SW480 (cell line): ENCODE measurements at regions not wholly inside any gene's neighbourhood (a gene's known extent, or its start where the extent isn't known, plus 50 kb on each side); places are given as distances from the start of the nearest gene placed in this dataset.
"Not testable (repeated sequence)": the region's sequence is repeated elsewhere in the genome, so short reads cannot be mapped to it uniquely, and the experiment has no call there.

Experiments
- DNase-seq: peaks from one replicate; pipeline ENCODE4 v3.0.0-alpha.2; 2016; ENCODE audit warnings: low spot score

DNA sequence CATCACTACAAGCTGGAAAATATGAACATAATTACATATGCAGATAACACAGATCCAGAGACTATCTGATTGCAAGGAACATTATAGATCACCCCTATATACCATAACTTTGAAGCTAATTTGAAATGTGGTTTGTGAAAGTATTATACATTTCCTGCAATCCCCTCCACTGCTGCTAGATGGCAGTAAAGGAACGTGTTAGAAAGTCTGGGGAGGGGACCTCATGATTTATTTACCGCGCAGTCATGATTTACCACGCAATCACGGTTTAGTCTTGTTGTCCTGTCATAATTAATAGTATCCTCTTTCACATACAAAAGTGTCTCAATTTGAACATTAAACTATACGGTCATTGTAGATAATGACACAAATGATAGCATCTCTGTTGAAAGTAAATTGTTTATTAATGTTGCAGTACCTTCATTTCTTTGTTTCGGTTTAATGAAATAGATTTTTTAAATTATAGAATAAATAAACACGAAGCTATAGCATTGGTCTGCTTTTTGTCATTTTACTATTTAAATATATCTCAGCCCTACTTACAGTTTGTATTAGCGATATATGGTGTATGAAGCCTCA, 145.3 kb upstream of the PRSS1 start:
- DNase-seq, result peak; percentile 71

DNA sequence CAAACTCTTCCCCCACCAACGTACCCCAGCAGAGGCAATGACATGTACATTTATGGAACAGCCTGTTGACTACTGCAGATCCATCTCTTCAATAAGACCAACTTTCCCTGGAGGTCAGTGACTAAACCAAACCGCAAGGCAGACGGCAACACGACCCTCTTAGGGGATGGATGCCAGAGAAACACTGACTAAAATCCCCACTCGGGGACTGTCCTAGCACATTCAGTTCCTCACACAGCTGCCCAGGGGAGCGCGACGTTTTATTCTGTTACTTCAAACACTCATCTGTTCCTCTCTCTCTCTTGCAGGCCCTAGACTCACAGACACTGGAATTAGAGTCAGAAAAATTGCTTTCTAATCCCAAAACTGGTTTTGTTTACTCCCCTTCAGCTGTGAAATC, 146.5 kb upstream of the PRSS1 start:
- no peak for DNase-seq

DNA sequence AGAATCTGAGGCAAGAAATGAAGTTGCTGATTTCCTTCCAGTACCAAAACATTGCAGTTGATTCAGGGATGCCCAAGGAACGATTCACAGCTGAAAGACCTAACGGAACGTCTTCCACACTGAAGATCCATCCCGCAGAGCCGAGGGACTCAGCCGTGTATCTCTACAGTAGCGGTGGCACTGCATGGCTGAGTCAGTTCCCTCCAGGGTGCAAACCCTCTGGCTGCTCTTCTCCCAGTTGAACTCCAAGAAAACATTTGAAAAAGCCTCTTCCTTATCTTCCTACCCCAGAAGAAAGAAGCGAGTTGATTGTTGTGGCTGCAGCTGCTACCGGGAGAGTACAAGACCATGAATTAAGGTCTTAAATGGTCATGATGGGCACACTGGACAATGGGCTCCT, 147.1 kb upstream of the PRSS1 start:
- no peak for DNase-seq

DNA sequence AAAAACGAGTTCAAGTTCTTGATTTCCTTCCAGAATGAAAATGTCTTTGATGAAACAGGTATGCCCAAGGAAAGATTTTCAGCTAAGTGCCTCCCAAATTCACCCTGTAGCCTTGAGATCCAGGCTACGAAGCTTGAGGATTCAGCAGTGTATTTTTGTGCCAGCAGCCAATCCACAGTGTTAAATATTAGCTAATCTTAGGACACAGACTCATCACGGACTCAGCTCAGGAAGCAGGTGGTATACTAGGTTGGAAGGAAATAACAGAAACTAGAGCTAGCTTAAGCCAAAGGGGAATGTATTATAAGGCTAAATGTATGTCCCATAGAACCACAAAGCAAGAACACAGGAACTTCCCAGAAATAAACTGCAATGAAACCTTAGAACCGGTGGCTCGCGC, 151.0 kb upstream of the PRSS1 start:
- no peak for DNase-seq

DNA sequence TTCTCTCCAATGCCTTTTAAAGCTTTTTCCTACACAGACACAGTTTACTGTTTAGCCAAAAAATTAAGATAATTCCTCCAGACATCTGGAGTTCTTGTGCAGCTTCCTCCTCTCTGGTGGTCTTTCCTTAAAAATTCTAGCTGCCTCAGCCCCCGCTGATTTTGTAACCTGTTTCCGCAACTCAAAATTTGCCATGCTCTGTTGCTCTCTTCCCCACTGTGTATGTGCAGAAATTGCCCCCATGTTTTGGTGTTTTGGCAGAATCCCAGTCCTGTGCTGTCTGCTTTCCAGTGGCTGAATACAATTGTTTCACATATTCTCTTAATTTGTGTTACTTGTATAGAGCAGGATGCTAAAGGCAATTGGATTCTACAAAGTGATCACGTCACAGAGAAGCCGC, 151.7 kb upstream of the PRSS1 start:
- DNase-seq, result no peak

DNA sequence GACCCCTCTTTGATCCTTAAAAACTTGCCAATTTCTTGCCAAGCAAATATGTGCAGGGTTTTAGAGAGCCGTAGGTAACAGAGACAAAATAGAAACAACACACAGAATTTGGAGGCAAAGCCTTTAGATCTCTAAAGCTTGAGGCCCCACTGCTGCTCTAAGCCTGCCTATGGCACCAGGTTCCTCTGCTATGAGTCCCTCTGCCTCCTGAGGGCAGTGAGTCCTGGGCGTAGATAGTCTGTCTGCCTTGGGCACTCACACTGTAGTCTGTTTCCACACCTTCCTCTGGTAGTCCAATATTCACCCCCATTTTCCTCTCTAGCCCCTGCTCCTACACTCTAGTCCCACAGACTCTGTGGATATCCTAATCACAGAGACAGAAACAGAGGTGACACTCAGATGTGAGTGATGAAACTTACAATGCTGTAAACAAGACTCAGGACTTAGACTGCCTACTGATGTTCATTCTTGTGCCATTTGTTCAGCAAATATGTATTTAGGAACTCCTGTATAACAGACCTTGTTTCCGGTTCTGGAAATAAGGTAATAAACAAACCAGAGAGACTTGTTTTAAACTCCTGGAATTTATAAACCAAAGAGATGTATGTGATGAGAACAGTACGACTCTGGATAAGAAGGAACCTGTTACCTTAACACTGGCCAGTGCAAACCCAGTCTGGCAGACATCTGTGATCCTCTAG, 153.3 kb upstream of the PRSS1 start:
- no peak for DNase-seq

DNA sequence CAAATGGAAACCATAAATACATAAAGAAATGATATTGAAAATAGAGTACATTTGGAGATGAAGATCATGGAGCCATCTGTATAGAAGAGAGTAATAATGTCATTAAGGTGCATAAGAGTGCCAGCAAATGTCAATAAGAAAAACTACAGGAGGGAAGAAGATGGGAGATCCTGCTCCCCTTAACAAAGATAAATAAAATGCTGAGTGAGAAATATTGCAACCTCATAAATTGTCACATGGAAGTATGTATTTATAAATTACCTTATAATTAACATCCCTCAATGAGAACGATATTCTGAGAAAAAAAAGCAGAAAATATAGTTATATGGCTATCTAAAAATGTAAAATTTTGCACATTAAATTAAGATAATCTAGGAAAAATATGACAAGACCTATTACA, 155.2 kb upstream of the PRSS1 start:
- DNase-seq, result no peak

DNA sequence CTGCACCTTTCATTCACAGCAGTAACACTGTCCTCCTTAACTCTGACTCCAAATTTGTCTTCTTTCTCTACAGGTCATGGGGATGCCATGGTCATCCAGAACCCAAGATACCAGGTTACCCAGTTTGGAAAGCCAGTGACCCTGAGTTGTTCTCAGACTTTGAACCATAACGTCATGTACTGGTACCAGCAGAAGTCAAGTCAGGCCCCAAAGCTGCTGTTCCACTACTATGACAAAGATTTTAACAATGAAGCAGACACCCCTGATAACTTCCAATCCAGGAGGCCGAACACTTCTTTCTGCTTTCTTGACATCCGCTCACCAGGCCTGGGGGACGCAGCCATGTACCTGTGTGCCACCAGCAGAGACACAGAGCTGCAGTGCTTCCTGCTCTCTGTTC, 156.2 kb upstream of the PRSS1 start:
- DNase-seq, result no peak

DNA sequence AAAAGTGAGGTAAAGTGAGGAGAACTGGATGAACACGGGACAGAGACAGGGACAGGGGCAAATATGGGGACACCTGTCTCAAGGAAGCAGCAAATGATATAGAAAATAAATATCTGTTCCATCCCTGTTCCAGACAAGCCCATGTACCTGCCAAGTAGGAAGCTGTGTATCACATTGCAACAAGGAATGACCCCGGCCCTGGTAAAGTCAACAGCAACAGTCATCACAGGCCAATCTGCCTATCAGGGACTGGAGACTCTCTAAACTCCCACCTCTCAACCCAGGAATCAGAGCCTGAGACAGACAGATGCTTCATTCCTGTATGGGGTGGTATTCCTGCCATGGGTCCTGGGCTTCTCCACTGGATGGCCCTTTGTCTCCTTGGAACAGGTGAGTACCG, 156.6 kb upstream of the PRSS1 start:
- DNase-seq, result no peak

DNA sequence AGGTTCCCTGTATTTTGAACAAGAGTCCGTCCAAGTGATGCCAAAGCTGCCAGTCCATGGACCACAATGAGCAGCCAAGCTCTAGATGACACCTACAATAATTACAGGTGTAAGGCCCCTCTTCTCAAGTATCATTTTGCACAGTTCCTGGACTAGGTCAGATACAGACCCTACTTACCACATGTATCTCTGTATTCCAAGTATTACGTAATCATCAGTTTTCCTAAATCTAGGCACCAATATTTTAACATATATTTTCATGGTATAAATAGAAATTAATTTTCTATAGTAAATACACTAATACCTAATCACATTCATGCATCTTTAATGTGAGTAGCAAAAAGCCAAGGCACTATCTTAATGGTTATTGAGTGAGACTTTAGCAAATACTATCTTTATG, 157.0 kb upstream of the PRSS1 start:
- no peak for DNase-seq

DNA sequence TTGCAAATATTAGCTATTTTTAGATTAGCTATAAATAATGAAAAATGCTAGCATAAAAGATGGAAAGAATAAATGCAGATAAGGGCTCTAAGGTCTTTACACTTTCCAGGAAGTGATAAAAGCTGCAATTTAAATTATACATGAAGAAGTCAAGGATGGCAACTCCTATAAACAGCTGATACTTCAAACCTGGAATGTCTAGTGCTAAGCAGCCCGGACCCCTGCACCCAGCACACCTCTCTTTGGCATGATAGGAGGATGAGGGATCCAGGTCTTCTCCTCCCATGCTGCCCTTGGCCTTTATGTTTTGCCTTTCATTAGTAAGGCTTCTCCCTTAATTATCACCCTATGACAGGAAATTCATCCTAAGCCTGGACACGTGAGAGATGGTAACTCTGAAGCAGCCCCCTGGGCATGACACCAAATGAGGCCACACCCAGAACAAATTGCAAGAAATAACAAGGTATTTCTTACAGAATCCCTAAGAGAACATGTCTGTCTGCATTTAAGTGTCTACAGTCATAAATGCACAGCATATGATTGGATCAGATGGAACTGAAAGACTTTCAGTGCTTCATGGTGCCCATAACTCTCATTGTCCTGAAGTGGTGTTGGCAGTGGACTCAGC, 158.3 kb upstream of the PRSS1 start:
- no peak for DNase-seq

DNA sequence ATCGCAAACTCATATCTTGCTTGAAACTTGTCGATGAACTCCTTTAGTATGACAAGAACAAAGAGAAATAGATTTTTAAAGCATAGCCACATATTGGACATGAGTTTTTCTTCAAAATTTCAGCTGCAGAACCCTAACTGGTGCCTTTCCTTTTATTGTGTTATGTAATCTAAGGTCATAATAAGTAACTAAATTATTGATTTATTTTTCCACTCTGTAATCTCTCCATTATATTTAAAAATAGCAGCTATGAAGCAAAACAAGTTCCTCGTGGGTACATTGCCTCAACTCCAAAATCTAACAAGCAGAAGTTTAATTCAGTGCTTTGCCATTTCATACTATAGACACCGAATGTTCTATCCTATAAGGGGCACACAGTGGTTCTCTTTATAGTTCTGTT, 159.2 kb upstream of the PRSS1 start:
- no peak for DNase-seq

DNA sequence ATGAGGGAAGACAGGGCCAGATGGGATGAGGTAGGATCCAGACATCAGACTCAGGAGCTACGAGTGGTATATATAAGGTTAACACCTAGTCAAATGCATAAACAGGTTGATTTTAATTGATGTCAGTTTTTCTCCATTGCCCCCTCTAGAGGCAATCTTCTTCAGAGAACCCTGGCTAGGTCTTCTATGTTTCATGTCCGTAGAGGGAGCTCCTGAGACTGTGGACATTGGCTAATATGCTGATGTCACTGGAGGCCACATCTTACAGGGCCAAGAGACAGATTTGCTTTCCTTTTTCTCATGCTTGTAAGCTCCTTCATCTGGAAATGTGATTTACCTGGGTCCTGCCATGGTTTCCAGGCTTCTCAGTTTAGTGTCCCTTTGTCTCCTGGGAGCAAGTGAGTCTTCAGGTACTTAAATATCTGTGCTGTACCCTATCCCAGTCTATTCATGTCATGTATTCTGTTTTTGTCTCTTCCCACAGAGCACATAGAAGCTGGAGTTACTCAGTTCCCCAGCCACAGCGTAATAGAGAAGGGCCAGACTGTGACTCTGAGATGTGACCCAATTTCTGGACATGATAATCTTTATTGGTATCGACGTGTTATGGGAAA, 161.6 kb upstream of the PRSS1 start:
- peak; percentile 80 for DNase-seq

DNA sequence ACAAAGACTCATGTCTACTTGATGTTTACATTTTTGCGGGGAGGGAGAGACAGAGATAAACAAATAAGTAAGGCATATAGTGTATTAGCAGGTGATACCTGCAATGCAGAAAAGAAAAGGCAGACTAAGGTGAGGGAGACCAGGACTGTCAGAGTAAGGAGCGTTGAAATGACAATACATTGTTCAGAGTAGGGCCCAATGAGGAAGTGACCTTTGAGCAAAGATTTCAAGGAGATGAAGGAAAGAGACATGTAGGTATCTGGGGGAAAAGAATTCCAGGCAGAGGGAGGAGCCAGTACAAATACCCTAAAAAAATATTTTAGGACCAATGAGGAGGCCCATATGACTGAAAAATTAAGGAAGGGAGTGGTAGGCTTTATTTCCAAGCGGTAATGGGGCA, 162.7 kb upstream of the PRSS1 start:
- DNase-seq, result no peak

DNA sequence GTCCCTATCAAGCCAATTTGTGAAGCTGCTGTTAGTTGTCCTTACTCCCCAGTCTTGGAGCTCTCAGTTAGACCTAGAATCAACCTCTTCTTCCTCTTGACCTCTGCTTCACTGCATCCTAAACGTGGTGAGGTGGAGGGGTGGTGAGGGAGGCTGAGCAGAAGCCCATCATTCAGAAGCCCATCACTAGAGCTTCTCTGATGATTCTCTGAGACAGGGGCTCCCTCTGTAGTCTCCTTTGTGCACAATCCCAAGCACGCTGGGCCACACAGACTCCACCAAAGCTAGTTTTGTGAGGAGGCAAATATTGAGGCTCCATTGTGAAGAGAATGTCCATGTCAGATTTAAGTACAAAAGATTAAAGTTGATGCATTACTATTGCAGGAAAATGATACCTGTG, 163.8 kb upstream of the PRSS1 start:
- DNase-seq, result no peak

DNA sequence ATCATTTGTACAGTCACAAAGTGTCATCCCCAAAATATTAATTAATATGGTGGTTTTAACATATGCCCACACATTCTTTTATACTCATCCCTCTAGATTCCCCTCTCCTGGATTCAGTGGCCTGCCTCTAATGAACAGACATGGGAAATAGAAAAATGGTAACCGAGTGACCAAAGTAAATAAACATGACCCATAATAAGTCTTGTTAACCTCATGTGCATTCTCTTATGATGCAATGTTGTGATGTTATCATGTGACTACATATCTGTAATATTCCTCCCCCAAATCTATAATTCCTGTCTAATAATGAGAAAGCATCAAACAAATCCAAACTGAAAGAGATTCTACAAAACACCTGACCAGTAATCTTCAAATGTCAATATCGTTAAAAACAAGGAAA, 164.5 kb upstream of the PRSS1 start:
- no peak for DNase-seq

DNA sequence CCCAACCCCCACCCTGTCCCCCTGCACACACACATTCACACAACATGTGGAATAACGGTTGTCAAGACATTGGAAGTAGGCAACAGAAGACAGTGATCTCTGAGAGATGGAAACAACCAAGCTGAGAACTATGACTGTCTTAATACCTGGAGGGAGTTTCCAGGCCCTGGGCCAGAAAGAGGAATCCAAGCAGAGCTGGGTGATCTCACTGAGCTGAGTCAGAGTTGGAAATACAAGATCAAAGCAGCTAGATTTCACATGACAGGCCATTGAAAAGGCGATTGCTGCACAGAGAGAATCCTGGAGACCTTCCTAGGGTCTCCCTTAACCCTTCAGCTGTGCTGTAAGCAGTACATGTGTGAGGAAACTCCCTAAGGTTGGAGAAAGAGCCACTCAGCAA, 165.8 kb upstream of the PRSS1 start:
- peak; percentile 69 for DNase-seq

DNA sequence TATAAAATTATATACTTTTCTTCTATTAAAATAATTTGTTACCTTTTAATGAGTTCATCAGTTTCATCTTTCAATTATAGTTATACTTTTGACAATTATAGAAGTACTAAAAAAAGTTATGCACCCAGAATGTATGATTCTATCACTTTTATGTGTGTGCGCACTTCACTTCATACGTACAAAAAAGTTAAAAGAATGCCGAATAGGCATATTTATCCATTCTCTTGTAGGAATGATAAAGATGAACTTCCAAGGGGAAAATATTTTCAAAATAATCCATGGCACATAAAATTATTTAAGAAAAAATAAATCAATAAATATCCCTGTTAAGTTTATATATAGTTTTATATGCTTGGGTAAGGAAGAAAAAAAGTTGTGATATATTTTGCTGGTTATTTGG, 166.9 kb upstream of the PRSS1 start:
- DNase-seq, result no peak

DNA sequence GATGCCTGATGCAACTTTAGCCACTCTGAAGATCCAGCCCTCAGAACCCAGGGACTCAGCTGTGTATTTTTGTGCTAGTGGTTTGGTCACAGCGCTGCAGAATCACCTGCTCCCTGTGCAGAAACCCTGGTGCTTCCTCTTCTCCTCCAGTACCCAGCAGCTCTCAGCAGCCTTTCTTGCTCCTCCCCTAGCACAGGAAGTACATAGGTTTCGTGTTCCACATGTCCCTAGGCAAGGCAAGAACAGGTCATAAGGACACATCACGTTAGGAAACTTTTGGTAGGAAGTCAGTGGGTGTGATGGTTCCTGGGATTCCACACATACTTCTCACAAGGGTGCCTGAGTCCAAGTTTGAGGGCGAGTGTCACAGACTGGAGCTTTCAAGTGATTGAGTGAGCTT, 167.9 kb upstream of the PRSS1 start:
- DNase-seq, result no peak

DNA sequence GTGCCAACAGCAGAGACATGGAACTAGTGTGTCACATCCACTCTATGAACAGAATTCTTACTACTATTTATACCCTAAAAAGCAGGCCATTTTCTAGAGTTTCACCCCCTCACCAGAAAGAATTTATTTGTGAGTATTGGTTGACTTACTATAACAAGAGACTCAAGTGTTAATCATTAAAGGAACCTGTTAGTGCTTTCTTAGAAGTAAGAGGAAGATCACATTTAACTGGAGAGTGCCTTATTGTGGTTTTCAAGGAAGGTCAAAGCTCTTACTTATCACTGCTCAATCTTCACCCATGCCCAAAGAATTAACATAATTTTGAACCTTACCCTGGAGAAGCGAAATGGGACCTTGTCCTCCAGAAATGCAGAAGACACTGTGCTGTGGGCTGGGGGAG, 169.3 kb upstream of the PRSS1 start:
- DNase-seq, result no peak

DNA sequence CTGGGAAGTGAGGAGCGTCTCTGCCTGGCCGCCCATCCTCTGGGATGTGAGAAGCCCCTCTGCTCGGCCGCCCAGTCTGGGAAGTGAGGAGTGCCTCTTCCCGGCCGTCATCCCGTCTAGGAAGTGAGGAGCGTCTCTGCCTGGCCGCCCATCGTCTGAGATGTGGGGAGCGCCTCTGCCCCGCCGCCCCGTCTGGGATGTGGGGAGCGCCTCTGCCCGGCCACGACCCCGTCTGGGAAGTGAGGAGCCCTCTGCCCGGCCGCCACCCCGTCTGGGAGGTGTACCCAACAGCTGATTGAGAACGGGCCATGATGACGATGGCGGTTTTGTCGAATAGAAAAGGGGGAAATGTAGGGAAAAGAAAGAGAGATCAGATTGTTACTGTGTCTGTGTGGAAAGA, 173.9 kb upstream of the PRSS1 start:
- not testable (repeated sequence) for DNase-seq

DNA sequence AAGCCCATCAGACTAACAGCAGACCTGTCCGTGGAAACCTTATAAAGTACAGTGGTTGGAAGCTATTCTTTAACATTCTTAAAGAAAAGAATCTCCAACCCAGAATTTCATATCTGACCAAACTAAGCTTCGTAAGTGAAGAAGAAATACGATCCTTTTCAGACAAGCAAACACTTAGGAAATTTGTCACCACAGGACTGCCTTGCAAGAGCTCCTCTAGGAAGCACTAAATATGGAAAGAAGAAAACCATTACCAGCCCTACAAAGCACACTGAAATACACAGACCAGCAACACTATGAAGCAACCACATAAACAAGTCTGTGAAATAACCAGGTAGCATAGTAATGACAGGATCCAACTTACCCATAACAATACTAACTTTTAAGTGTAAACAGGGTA, 177.7 kb upstream of the PRSS1 start:
- no peak for DNase-seq

DNA sequence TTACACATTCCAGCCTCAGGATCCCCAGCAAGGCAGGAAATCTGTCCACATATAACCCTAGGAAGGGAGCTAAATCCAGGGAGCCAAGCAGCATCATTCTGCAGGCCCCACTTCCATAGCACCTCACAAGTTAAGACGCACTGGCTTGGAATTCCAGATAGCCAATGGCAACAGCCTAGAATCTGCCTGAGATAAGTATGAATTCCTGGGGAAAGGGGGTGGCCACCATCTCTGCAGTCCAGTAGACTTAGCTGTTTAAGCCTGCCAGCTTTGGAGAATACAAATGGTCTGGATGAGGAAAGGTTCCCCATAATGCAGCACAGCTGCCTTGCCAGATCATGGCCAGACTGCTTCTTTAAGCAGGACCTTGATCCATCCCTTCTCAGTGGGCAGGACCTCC, 179.4 kb upstream of the PRSS1 start:
- DNase-seq, result no peak
